ENCODE measurements at regions not wholly inside any gene's neighbourhood (a gene's known extent, or its start where the extent isn't known, plus 50 kb on each side); places are given as distances from the start of the nearest gene placed in this dataset.
"Not testable (repeated sequence)": the region's sequence is repeated elsewhere in the genome, so short reads cannot be mapped to it uniquely, and the experiment has no call there.

DNA sequence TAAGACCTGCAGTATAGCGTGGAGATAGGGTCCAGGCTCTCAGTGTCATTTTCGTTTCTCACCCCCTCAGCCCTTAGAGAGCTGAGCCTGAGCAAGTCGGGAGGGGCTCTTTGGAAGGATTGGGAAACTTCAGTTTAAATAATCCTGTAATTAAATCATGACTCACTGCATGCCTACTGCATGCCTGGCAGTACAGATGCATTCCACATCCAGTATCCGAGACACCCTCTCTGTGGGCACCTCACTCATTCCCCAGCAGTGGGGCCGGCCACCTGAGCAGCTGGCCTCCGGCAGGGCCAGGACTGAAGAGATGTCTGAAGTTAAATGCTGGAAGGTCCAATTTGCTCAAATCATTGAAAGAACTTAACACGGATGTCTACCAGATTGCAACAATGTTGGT is 316.6 kb downstream of the THBS2 start:
- Mint-ChIP-seq H3K27ac (no peak overlapping the region), H3K4me1 (ENCODE audit: low read depth) (no peaks in the 10 kb centered on the region), H3K9me3 (ENCODE audit: low read depth) (no peaks in the 10 kb centered on the region), H3K36me3 (no peaks in the 10 kb centered on the region), H3K27me3 (peaks cover 14% of the 10 kb centered on the region), H3K4me3 (no peak overlapping the region)

GRCh38 chr6:168935628-168936010 is 318.0 kb downstream of the THBS2 start:
- Mint-ChIP-seq H3K36me3 (no peaks in the 10 kb centered on the region), H3K27me3 (peaks cover 14% of the 10 kb centered on the region), H3K4me1 (ENCODE audit: low read depth) (no peaks in the 10 kb centered on the region), H3K9me3 (ENCODE audit: low read depth) (no peaks in the 10 kb centered on the region), H3K4me3 (no peak overlapping the region), H3K27ac (no peak overlapping the region)

GRCh38 chr6:168934660-168935627 is 318.7 kb downstream of the THBS2 start:
- H3K9me3 Mint-ChIP-seq (ENCODE audit: low read depth) = no peaks in the 10 kb centered on the region
- no peaks in the 10 kb centered on the region for H3K4me1 Mint-ChIP-seq (ENCODE audit: low read depth)
- peaks cover 14% of the 10 kb centered on the region for H3K27me3 Mint-ChIP-seq
- no peak overlapping the region for H3K27ac Mint-ChIP-seq
- no peaks in the 10 kb centered on the region for H3K36me3 Mint-ChIP-seq
- no peak overlapping the region for H3K4me3 Mint-ChIP-seq

DNA sequence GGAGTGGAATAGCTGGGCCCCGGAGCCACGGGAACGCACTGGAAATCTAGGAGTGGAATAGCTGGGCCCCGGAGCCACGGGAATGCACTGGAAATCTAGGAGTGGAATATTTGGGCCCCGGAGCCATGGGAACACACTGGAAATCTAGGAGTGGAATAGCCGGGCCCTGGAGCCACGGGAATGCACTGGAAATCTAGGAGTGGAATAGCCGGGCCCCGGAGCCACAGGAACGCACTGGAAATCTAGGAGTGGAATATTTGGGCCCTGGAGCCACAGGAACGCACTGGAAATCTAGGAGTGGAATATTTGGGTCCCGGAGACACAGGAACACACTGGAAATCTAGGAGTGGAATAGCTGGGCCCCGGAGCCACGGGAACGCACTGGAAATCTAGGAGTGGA is 321.5 kb downstream of the THBS2 start:
- H3K4me1 Mint-ChIP-seq (ENCODE audit: low read depth); H3K36me3 Mint-ChIP-seq; H3K9me3 Mint-ChIP-seq (ENCODE audit: low read depth); H3K4me3 Mint-ChIP-seq; H3K27ac Mint-ChIP-seq: not testable (repeated sequence)
- H3K27me3 Mint-ChIP-seq = peaks cover 17% of the 10 kb centered on the region

GRCh38 chr6:168931072-168931471 is 322.6 kb downstream of the THBS2 start:
- H3K9me3 Mint-ChIP-seq (ENCODE audit: low read depth); H3K4me3 Mint-ChIP-seq; H3K27ac Mint-ChIP-seq; H3K36me3 Mint-ChIP-seq; H3K4me1 Mint-ChIP-seq (ENCODE audit: low read depth): not testable (repeated sequence)
- H3K27me3 Mint-ChIP-seq = peaks cover 14% of the 10 kb centered on the region

GRCh38 chr6:168929871-168930450 is 323.7 kb downstream of the THBS2 start:
- no peaks in the 10 kb centered on the region for H3K9me3 Mint-ChIP-seq (ENCODE audit: low read depth)
- no peak overlapping the region for H3K27ac Mint-ChIP-seq
- H3K36me3 Mint-ChIP-seq = no peaks in the 10 kb centered on the region
- peaks cover 12% of the 10 kb centered on the region for H3K27me3 Mint-ChIP-seq
- no peak overlapping the region for H3K4me3 Mint-ChIP-seq
- no peaks in the 10 kb centered on the region for H3K4me1 Mint-ChIP-seq (ENCODE audit: low read depth)

DNA sequence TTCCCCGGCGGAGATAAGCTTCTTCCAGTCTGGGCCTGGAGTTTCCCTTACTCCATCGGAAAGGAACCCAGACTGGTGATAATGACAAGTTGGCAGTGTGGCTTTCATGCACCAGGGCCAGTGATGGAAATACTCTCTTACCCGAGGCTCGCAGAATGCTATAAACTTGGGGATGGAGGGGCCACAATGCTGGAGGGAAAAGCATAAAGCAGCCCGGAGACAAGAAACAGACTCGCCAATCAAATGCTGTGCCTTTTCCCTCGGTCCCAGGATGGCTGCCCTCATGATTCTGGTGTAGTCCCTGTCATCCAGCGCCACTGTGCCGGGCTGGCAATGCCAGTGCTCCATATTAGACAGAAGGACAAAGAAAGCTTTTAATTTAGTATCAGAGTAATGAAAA is 325.6 kb downstream of the THBS2 start:
- Mint-ChIP-seq H3K27me3 (peaks cover 5% of the 10 kb centered on the region), H3K4me3 (no peak overlapping the region), H3K27ac (no peak overlapping the region), H3K36me3 (no peaks in the 10 kb centered on the region), H3K4me1 (ENCODE audit: low read depth) (no peaks in the 10 kb centered on the region), H3K9me3 (ENCODE audit: low read depth) (no peaks in the 10 kb centered on the region)

- Mint-ChIP-seq H3K4me3 (no peak overlapping the region), H3K36me3 (no peaks in the 10 kb centered on the region), H3K27me3 (peaks cover 5% of the 10 kb centered on the region), H3K4me1 (ENCODE audit: low read depth) (no peaks in the 10 kb centered on the region), H3K9me3 (ENCODE audit: low read depth) (no peaks in the 10 kb centered on the region), H3K27ac (no peak overlapping the region)
Measured at GRCh38 chr6:168927026-168927425, 326.6 kb downstream of the THBS2 start.

- peaks cover 5% of the 10 kb centered on the region for H3K27me3 Mint-ChIP-seq
- H3K27ac Mint-ChIP-seq = no peak overlapping the region
Measured at GRCh38 chr6:168926306-168926705, 327.3 kb downstream of the THBS2 start.

DNA sequence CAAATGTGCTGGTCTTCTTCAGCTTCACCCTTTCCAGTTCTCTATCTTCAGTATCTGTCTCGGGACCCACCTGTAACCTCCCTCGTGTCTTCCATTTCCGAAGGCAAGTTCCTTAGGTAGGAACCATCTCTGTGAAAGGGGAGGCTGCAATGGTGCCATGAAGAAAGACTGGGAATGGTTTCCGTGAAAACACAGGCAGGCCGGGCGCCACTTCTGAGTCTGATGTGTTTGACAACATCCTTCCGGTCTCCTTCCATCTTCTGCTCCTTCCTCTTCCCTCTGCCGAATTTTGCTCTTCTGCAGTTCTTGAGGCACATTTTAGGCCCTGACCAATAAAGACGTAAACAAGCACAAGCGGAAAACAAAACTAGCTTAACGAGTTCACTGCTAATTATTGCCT is 328.0 kb downstream of the THBS2 start:
- Mint-ChIP-seq H3K9me3 (ENCODE audit: low read depth) (no peaks in the 10 kb centered on the region), H3K36me3 (no peaks in the 10 kb centered on the region), H3K27ac (no peak overlapping the region), H3K27me3 (peaks cover 5% of the 10 kb centered on the region), H3K4me3 (no peak overlapping the region), H3K4me1 (ENCODE audit: low read depth) (no peaks in the 10 kb centered on the region)

More at GRCh38 chr6:168926306-168926705, 327.3 kb downstream of the THBS2 start:
- Mint-ChIP-seq H3K9me3 (ENCODE audit: low read depth) (no peaks in the 10 kb centered on the region), H3K4me1 (ENCODE audit: low read depth) (no peaks in the 10 kb centered on the region), H3K4me3 (no peak overlapping the region), H3K36me3 (no peaks in the 10 kb centered on the region)

DNA sequence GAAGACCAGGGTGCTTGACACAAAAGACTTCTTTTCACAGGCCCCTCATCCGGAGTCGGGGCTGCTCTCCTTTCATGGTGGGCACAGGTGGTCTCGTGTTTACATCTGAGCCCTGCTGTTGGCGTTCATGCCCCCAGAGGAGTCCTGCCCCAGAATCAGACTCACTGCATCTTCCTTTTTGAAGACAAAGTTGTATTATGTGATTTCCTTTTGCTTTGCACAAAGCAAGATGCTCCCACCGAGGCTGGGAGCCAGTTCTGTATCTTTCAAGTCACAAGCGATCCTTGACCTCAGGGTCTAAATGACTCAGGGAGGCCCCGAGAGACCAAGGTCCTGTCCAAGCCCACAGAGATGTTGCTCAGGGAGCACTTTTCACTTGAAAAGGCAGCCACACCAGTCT is 330.5 kb downstream of the THBS2 start:
- Mint-ChIP-seq H3K4me1 (ENCODE audit: low read depth) (no peaks in the 10 kb centered on the region), H3K36me3 (no peaks in the 10 kb centered on the region), H3K27ac (no peak overlapping the region), H3K27me3 (peaks cover 5% of the 10 kb centered on the region), H3K4me3 (no peak overlapping the region), H3K9me3 (ENCODE audit: low read depth) (no peaks in the 10 kb centered on the region)

DNA sequence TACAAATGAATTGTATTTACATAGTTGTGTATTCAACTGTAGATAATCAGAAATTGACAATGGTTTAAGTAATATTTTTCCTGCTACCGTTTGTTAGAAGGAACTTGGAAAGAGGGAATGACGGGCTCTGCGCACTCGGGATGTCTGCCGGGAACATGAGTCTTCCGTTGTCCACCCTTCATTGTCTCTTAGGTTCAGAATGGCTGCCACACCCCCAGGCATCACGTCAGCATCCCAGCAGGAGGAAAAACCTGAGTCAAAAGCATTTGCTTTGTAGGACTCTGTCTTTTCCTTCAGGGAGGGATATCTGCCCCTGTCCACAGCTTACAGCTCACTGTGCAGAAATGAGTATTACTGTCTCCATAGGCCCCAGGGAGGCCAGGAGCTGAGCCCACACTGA is 331.2 kb downstream of the THBS2 start:
- Mint-ChIP-seq H3K36me3 (no peaks in the 10 kb centered on the region), H3K27me3 (peaks cover 2% of the 10 kb centered on the region), H3K4me1 (ENCODE audit: low read depth) (no peaks in the 10 kb centered on the region), H3K4me3 (no peak overlapping the region), H3K27ac (no peak overlapping the region), H3K9me3 (ENCODE audit: low read depth) (no peaks in the 10 kb centered on the region)

DNA sequence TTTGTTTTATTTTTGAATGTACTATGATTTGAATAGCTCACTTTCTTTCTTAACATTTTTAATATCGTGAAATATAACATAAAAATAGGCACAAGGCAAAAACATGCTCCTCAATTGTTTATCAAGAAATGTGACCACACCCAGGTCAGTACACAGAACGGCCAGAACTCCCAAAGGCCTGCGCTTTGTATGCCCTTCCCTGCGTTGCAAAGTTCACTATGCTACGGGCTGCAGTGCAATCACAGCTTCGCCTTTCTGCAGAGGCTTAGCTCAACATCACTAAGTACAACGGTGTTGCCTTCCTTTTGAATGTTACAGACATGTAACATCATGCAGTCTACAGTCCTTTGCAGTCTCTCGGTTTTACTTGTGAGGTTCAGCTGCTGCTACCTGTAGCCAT is 333.4 kb downstream of the THBS2 start:
- H3K4me1 Mint-ChIP-seq (ENCODE audit: low read depth) = no peaks in the 10 kb centered on the region
- H3K4me3 Mint-ChIP-seq = no peak overlapping the region
- no peaks in the 10 kb centered on the region for H3K36me3 Mint-ChIP-seq
- H3K27me3 Mint-ChIP-seq = no peaks in the 10 kb centered on the region
- H3K9me3 Mint-ChIP-seq (ENCODE audit: low read depth) = no peaks in the 10 kb centered on the region
- no peak overlapping the region for H3K27ac Mint-ChIP-seq

- no peak overlapping the region for H3K27ac Mint-ChIP-seq
- H3K27me3 Mint-ChIP-seq = no peaks in the 10 kb centered on the region
- no peak overlapping the region for H3K4me3 Mint-ChIP-seq
Measured at GRCh38 chr6:168919470-168920179, 334.0 kb downstream of the THBS2 start.

DNA sequence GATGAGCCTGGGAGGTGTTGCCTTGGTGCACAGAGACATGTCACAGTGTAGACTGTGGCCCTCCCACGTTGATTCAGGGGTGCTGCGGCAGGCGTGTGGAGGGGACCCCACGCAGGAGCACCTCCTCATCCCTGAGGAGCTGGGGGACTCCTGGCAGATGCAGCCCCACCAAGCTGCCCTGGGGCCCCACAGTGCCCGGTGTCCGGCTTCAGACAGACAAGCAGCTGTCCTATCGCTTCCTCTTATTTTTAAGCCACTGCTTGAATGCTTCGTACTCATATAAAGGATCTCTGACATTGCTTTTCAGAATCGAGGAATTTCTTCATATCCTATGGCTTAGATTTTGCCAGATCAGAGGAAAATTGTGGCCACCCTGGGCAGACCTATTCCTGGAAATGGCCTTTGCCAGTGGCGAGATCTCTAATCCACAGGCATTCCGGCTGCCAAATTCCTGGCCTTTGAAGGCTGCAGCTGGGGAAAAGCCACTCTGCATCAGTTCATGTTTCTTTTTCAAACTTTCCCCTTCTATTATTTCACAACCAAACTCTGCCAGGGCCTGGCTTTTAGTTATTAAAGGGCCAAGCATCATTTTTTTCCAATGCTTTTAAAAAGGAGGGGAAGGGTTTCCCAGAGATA is 337.0 kb downstream of the THBS2 start:
- Mint-ChIP-seq H3K4me3 (no peak overlapping the region), H3K27me3 (no peaks in the 10 kb centered on the region), H3K27ac (no peak overlapping the region), H3K36me3 (no peaks in the 10 kb centered on the region), H3K9me3 (ENCODE audit: low read depth) (no peaks in the 10 kb centered on the region), H3K4me1 (ENCODE audit: low read depth) (no peaks in the 10 kb centered on the region)

More at GRCh38 chr6:168919470-168920179, 334.0 kb downstream of the THBS2 start:
- no peaks in the 10 kb centered on the region for H3K36me3 Mint-ChIP-seq
- no peaks in the 10 kb centered on the region for H3K9me3 Mint-ChIP-seq (ENCODE audit: low read depth)
- H3K4me1 Mint-ChIP-seq (ENCODE audit: low read depth) = no peaks in the 10 kb centered on the region

Measured in activated naive CD8-positive, alpha-beta T cell (primary cell).